ENCODE measurements at regions not wholly inside any gene's neighbourhood (a gene's known extent, or its start where the extent isn't known, plus 50 kb on each side); places are given as distances from the start of the nearest gene placed in this dataset.

GRCh38 chr1:38179483-38179882 is 132.9 kb upstream of the POU3F1 start:
- intact Hi-C loops (cut with DNase I) = no loop called here
- ATAC-seq (no peak), DNase-seq (peak; percentile 25 to 65)
- Histone ChIP-seq H3K27ac (no peak overlapping the region), H3K9me3 (no peaks in the 10 kb centered on the region), H3K36me3 (ENCODE audit: insufficient read depth in 1 of 2, low read depth in 1 of 2) (no peaks in the 10 kb centered on the region), H3K4me1 (no peaks in the 10 kb centered on the region), H3K4me3 (no peak overlapping the region), H3K27me3 (ENCODE audit: insufficient read depth in 3 of 3, low read length in 2 of 3) (no peaks in the 10 kb centered on the region)
- 25 to 28% (median 26%) methylated on average over 8 of the region's 8 CpGs for WGBS, 3 donors
- no peak for TF ChIP-seq CTCF (IDR thresholded peaks at IDR 0.05)

GRCh38 chr1:38178216-38178615 is 131.6 kb upstream of the POU3F1 start:
- H3K4me3 ChIP-seq = no peak overlapping the region
- H3K27me3 ChIP-seq (ENCODE audit: insufficient read depth in 3 of 3, low read length in 2 of 3) = no peaks in the 10 kb centered on the region
- no peaks in the 10 kb centered on the region for H3K4me1 ChIP-seq
- intact Hi-C loops (cut with DNase I) = no loop called here
- ATAC-seq (no peak), DNase-seq (no peak)
- H3K27ac ChIP-seq = no peak overlapping the region
- WGBS, 3 donors = 68 to 86% (median 74%) methylated on average over 6 of the region's 6 CpGs
- no peak for TF ChIP-seq CTCF (IDR thresholded peaks at IDR 0.05)
- H3K36me3 ChIP-seq (ENCODE audit: insufficient read depth in 1 of 2, low read depth in 1 of 2) = no peaks in the 10 kb centered on the region
- H3K9me3 ChIP-seq = no peaks in the 10 kb centered on the region

DNA sequence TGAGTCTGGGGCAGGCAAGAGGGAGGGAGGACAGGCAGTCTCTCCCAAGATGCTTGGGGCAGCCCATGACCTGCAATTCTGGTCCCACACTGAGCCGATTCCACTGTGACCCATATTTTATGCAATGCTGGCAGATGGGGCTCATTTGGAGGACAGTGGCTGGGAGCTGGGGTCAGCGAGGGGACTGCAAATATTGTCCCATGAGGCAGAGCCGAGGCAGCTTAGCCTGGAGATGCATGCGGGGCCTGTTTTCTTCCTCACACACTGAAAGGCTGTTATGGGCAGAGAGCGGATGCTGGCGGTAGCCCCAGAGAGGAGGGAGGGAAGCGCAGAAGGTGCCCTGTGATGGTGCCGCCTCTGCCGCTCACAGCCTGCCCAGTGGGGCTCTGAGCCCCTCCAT is 128.5 kb upstream of the POU3F1 start:
- intact Hi-C loops (cut with DNase I) = no loop called here
- 51 to 79% (median 72%) methylated on average over 4 to 9 of the region's 9 CpGs for WGBS, 3 donors
- H3K36me3 ChIP-seq (ENCODE audit: insufficient read depth in 1 of 2, low read depth in 1 of 2) = no peaks in the 10 kb centered on the region
- H3K4me1 ChIP-seq = no peaks in the 10 kb centered on the region
- ATAC-seq = no peak
- H3K27me3 ChIP-seq (ENCODE audit: insufficient read depth in 3 of 3, low read length in 2 of 3) = no peaks in the 10 kb centered on the region
- H3K27ac ChIP-seq = no peak overlapping the region
- no peaks in the 10 kb centered on the region for H3K9me3 ChIP-seq
- H3K4me3 ChIP-seq = no peak overlapping the region
- no peak for DNase-seq
- no peak for TF ChIP-seq CTCF (IDR thresholded peaks at IDR 0.05)

DNA sequence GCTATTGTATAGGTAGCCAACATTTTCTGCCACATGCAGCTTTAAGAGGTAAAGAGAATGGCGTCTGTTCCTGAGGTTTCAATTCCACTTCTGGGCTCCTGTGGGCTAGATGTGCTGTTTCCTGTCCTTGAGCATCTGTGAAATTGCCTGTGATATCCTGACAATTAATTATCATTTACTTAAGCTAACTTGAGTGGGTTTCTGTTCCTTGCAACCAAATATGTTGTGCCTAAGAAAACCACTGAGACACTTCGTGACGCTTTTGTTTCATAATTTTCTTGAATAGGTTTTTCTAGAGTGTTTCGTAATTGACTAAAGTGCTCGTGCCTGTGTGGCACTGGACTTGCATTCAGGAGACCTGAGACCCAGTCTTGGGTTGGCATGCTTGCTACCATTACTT is 127.3 kb upstream of the POU3F1 start:
- H3K36me3 ChIP-seq (ENCODE audit: insufficient read depth in 1 of 2, low read depth in 1 of 2) = no peaks in the 10 kb centered on the region
- H3K4me3 ChIP-seq = no peak overlapping the region
- H3K9me3 ChIP-seq = no peaks in the 10 kb centered on the region
- no peak for TF ChIP-seq CTCF (IDR thresholded peaks at IDR 0.05)
- ATAC-seq = no peak
- H3K27ac ChIP-seq = no peak overlapping the region
- no peak for DNase-seq
- WGBS, 3 donors = 78 to 88% (median 82%) methylated on average over 5 of the region's 5 CpGs
- H3K27me3 ChIP-seq (ENCODE audit: insufficient read depth in 3 of 3, low read length in 2 of 3) = no peaks in the 10 kb centered on the region
- intact Hi-C loops (cut with DNase I) = no loop called here
- H3K4me1 ChIP-seq = no peaks in the 10 kb centered on the region

GRCh38 chr1:38173157-38173831 is 126.7 kb upstream of the POU3F1 start:
- DNase-seq (no peak), ATAC-seq (no peak)
- Histone ChIP-seq H3K27ac (no peak overlapping the region), H3K4me1 (no peaks in the 10 kb centered on the region), H3K27me3 (ENCODE audit: insufficient read depth in 3 of 3, low read length in 2 of 3) (no peaks in the 10 kb centered on the region), H3K9me3 (no peaks in the 10 kb centered on the region), H3K36me3 (ENCODE audit: insufficient read depth in 1 of 2, low read depth in 1 of 2) (no peaks in the 10 kb centered on the region), H3K4me3 (no peak overlapping the region)
- no peak for TF ChIP-seq CTCF (IDR thresholded peaks at IDR 0.05)
- WGBS, 3 donors = 66 to 83% (median 80%) methylated on average over 6 of the region's 6 CpGs
- intact Hi-C loops (cut with DNase I) = no loop called here

All from psoas muscle (tissue), 7 donors.